H1 (cell line): ENCODE measurements at regions not wholly inside any gene's neighbourhood (a gene's known extent, or its start where the extent isn't known, plus 50 kb on each side); places are given as distances from the start of the nearest gene placed in this dataset.
A peak's percentile ranks its signal among the peaks of the same experiment; 100 is the strongest.
"Not testable (repeated sequence)": the region's sequence is repeated elsewhere in the genome, so short reads cannot be mapped to it uniquely, and the experiment has no call there.

Experiments used
- CTCF ChIA-PET: fragments of 300-600 bp; sonication (Branson Sonifier 250); formaldehyde crosslinking; loops from one replicate; lab custom pipeline; 2021; ENCODE audit not compliant: partially characterized antibody; lab: Charles Lee
- POLR2A ChIA-PET: fragments of 300-600 bp; sonication (Branson Sonifier 250); formaldehyde crosslinking; loops from one replicate; lab custom pipeline; 2021; ENCODE audit warnings: inconsistent platforms; ENCODE audit not compliant: partially characterized antibody; lab: Charles Lee
- DNase-seq, 2 experiments: peaks; one replicate each; pipeline versions ENCODE4 v3.0.0 to v3.0.0-alpha.2; 2010 to 2022; ENCODE audit warnings: low spot score in 2 of 2, low read depth in 1 of 2, mixed read lengths in 1 of 2
- FAIRE-seq: peaks from 2 replicates; lab custom pipeline; 2011; peaks lifted over from hg19 to GRCh38; lab: Jason Lieb, UNC
- H2AFZ ChIP-seq: 2 replicates; pipeline ENCODE4 v1.8.1; 2012; ENCODE audit warnings: low read length, inconsistent platforms
- H2AK5ac ChIP-seq: 2 replicates; pipeline ENCODE4 v1.6.1; 2013; ENCODE audit warnings: low read depth, low read length
- H2BK120ac ChIP-seq: replicated peaks from 2 replicates; pipeline ENCODE3; 2013; ENCODE audit warnings: low read depth, low read length, inconsistent platforms
- H2BK12ac ChIP-seq: 2 replicates; pipeline ENCODE4 v1.6.1; 2013; ENCODE audit warnings: low read depth, low read length
- H2BK15ac ChIP-seq: 2 replicates; pipeline ENCODE4 v1.6.1; 2013; ENCODE audit warnings: low read length
- H2BK20ac ChIP-seq: 2 replicates; pipeline ENCODE4 v1.6.1; 2013; ENCODE audit warnings: low read length
- H2BK5ac ChIP-seq: 2 replicates; pipeline ENCODE4 v1.6.1; 2013; ENCODE audit warnings: low read depth, low read length
- H3K14ac ChIP-seq: 2 replicates; pipeline ENCODE4 v1.6.1; 2013; ENCODE audit warnings: inconsistent platforms; ENCODE audit not compliant: insufficient read length
- H3K18ac ChIP-seq: 2 replicates; pipeline ENCODE4 v1.6.1; 2013; ENCODE audit warnings: low read length; ENCODE audit errors: extremely low read depth
- H3K23ac ChIP-seq: 2 replicates; pipeline ENCODE4 v1.6.1; 2013; ENCODE audit warnings: inconsistent platforms; ENCODE audit not compliant: insufficient read length
- H3K23me2 ChIP-seq: 2 replicates; pipeline ENCODE4 v1.6.1; 2013; ENCODE audit warnings: low read depth, low read length
- H3K27ac ChIP-seq: 2 replicates; pipeline ENCODE4 v1.6.1; 2011; ENCODE audit warnings: low read depth, low read length, inconsistent platforms
- H3K27me3 ChIP-seq, 4 experiments: replicated peaks in 1 of 4; 1 replicate in 1 of 4; 2 replicates in 3 of 4; pipeline versions ENCODE4 v1.6.1 to v1.8.1; 2011 to 2013; ENCODE audit warnings: low read length in 3 of 4, mild to moderate bottlenecking in 3 of 4, inconsistent platforms in 2 of 4, mixed read lengths in 2 of 4, moderate library complexity in 1 of 4; ENCODE audit not compliant: control insufficient read depth in 3 of 4, insufficient read depth in 3 of 4; ENCODE audit errors: extremely low read depth in 1 of 4
- H3K36me3 ChIP-seq, 4 experiments: 2 replicates each; pipeline versions ENCODE4 v1.6.1 to v1.8.1; 2011 to 2013; ENCODE audit warnings: mild to moderate bottlenecking in 4 of 4, low read length in 3 of 4, moderate library complexity in 2 of 4, control low read depth in 1 of 4, inconsistent platforms in 1 of 4; ENCODE audit not compliant: insufficient read depth in 4 of 4, control insufficient read depth in 2 of 4
- H3K4ac ChIP-seq: replicated peaks from 2 replicates; pipeline ENCODE3; 2013; ENCODE audit warnings: low read length, low read depth, mixed read lengths, inconsistent platforms; ENCODE audit not compliant: insufficient read length
- H3K4me1 ChIP-seq, 4 experiments: replicated peaks in 1 of 4; 1 replicate in 1 of 4; 2 replicates in 3 of 4; pipeline versions ENCODE4 v1.6.1 to v1.8.1; 2011 to 2013; ENCODE audit warnings: low read length in 3 of 4, inconsistent platforms in 2 of 4, mixed read lengths in 1 of 4; ENCODE audit not compliant: insufficient read depth in 4 of 4, control insufficient read depth in 3 of 4
- H3K4me2 ChIP-seq, 2 experiments: 2 replicates each; pipeline versions ENCODE4 v1.6.1 to v1.8.1; 2011 to 2013; ENCODE audit warnings: low read depth in 2 of 2, low read length in 2 of 2, control low read depth in 1 of 2, inconsistent platforms in 1 of 2, mild to moderate bottlenecking in 1 of 2; ENCODE audit not compliant: insufficient read depth in 1 of 2
- H3K4me3 ChIP-seq, 4 experiments: fragments of 200-600, 300-600 bp in 1 of 4; sonication (generic), shearing (Covaris generic), sonication (Bioruptor Twin) in 1 of 4; 2 replicates each; pipeline versions ENCODE4 v1.5.1 to v1.8.1; 2011 to 2016; ENCODE audit warnings: low read length in 4 of 4, low read depth in 3 of 4, control low read depth in 2 of 4, inconsistent platforms in 2 of 4, mild to moderate bottlenecking in 2 of 4, mixed read lengths in 1 of 4, moderate library complexity in 1 of 4; ENCODE audit not compliant: insufficient read depth in 2 of 4; ENCODE audit errors: extremely low read depth in 1 of 4
- H3K56ac ChIP-seq: replicated peaks from 2 replicates; pipeline ENCODE3; 2013; ENCODE audit warnings: low read depth, mild to moderate bottlenecking, mixed read lengths, low read length, inconsistent platforms; ENCODE audit not compliant: insufficient read length
- H3K79me1 ChIP-seq: 2 replicates; pipeline ENCODE4 v1.6.1; 2013; ENCODE audit warnings: low read depth, low read length, control low read depth
- H3K79me2 ChIP-seq, 2 experiments: 2 replicates each; pipeline versions ENCODE4 v1.6.1 to v1.8.1; 2012 to 2013; ENCODE audit warnings: low read length in 2 of 2, mild to moderate bottlenecking in 2 of 2, inconsistent platforms in 1 of 2; ENCODE audit not compliant: insufficient read depth in 2 of 2, control insufficient read depth in 1 of 2
- H3K9ac ChIP-seq, 4 experiments: replicated peaks in 1 of 4; 1 replicate in 1 of 4; 2 replicates in 3 of 4; pipeline versions ENCODE4 v1.6.1 to v1.8.1; 2011 to 2013; ENCODE audit warnings: low read depth in 3 of 4, low read length in 3 of 4, control low read depth in 2 of 4, mild to moderate bottlenecking in 2 of 4, moderate library complexity in 2 of 4, inconsistent platforms in 1 of 4; ENCODE audit errors: extremely low read depth in 1 of 4
- H3K9me3 ChIP-seq, 2 experiments: 2 replicates each; pipeline versions ENCODE4 v1.6.1 to v1.8.1; 2012 to 2013; ENCODE audit warnings: mild to moderate bottlenecking in 2 of 2, moderate library complexity in 2 of 2, control low read depth in 1 of 2, inconsistent platforms in 1 of 2, low read depth in 1 of 2, low read length in 1 of 2, mixed read lengths in 1 of 2; ENCODE audit not compliant: insufficient read depth in 2 of 2
- H4K20me1 ChIP-seq, 2 experiments: replicated peaks in 1 of 2; 2 replicates each; pipeline versions ENCODE3 to v1.8.1; 2011 to 2013; ENCODE audit warnings: inconsistent platforms in 2 of 2, low read length in 2 of 2, mild to moderate bottlenecking in 1 of 2; ENCODE audit not compliant: insufficient read depth in 2 of 2, control insufficient read depth in 1 of 2
- H4K5ac ChIP-seq: 2 replicates; pipeline ENCODE4 v1.6.1; 2013; ENCODE audit warnings: low read length, low read depth, mixed read lengths, inconsistent platforms; ENCODE audit not compliant: insufficient read length
- H4K8ac ChIP-seq: 2 replicates; pipeline ENCODE4 v1.8.0; 2013; ENCODE audit warnings: mild to moderate bottlenecking, moderate library complexity, low read length, inconsistent platforms; ENCODE audit not compliant: insufficient read depth; ENCODE audit errors: extremely low read depth
- H4K91ac ChIP-seq: replicated peaks from 2 replicates; pipeline ENCODE3; 2013; ENCODE audit warnings: low read length, mixed read lengths, inconsistent platforms; ENCODE audit not compliant: insufficient read length
- POLR2A ChIP-seq, 2 experiments: IDR thresholded peaks; 1 replicate in 1 of 2; 2 replicates in 1 of 2; pipeline ENCODE4 v1.6.1; 2011; ENCODE audit warnings: low read depth in 2 of 2, low read length in 2 of 2, mild to moderate bottlenecking in 2 of 2; ENCODE audit errors: control extremely low read depth in 1 of 2
- POLR2AphosphoS5 ChIP-seq: IDR thresholded peaks from 2 replicates; pipeline ENCODE4 v1.6.1; 2011; ENCODE audit warnings: low read depth, low read length
- TAF1 ChIP-seq: IDR thresholded peaks from 2 replicates; pipeline ENCODE4 v1.6.1; 2011; ENCODE audit warnings: mild to moderate bottlenecking, low read depth, low read length
- WGBS, 2 experiments: shearing (Covaris generic) in 1 of 2; methylation state at CpG; one replicate each; pipeline versions ENCODE4 v1.1.6 to v1.1.7; 2013 to 2015; ENCODE audit warnings: low lambda C conversion rate in 2 of 2, mixed read lengths in 2 of 2, inconsistent platforms in 1 of 2, low coverage in 1 of 2, missing lambda C conversion rate in 1 of 2; ENCODE audit not compliant: insufficient replicate concordance in 2 of 2, insufficient coverage in 1 of 2, insufficient read length in 1 of 2; ENCODE audit errors: extremely low coverage in 1 of 2, missing lambda C conversion rate in 1 of 2; 5-methylcytosine and 5-hydroxymethylcytosine counted together

DNA sequence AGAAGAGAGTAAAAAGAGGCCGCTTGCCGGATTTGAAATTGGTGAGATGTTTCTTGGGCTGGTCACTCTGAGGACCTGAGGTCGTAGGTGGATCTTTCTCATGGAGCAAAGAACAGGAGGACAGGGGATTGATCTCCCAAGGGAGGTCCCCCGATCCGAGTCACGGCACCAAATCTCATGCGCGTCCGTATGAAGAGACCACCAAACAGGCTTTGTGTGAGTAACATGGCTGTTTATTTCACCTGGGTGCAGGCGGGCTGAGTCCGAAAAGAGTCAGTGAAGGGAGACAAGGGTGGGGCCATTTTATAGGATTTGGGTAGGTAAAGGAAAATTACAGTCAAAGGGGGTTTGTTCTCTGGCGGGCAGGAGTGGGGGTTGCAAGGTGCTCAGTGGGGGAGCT is 803.6 kb upstream of the ID2 start:
- H2AK5ac ChIP-seq, H3K14ac ChIP-seq, CTCF ChIA-PET: not testable (repeated sequence)

More for the DNA sequence above, 803.6 kb upstream of the ID2 start:
- TF ChIP-seq POLR2AphosphoS5 (0 out of 2 replicates have a peak, but pooled peaks have one; percentile 15), TAF1 (peak; percentile 41; the same call in 1 of the 2 replicates), POLR2A (IDR thresholded peaks at IDR 0.05; ENCODE audit: control extremely low read depth in 1 of 2, low read depth in 2 of 2, low read length in 2 of 2) (peak in 1 of 2 experiments; percentile 62; a peak in 1 of 3 replicates)
- H3K18ac ChIP-seq, H2BK15ac ChIP-seq, H4K20me1 ChIP-seq, H3K9me3 ChIP-seq, H3K27me3 ChIP-seq, H2BK120ac ChIP-seq, H4K5ac ChIP-seq, H4K91ac ChIP-seq, H2BK20ac ChIP-seq, H3K23me2 ChIP-seq, H2BK12ac ChIP-seq, H3K4ac ChIP-seq, H3K23ac ChIP-seq, H3K56ac ChIP-seq, FAIRE-seq, H4K8ac ChIP-seq, H2AFZ ChIP-seq: not testable (repeated sequence)
- H3K79me1 ChIP-seq, result peaks cover 14% of the 10 kb centered on the region
- peaks cover 3 to 24% (median 11%) of the 10 kb centered on the region in 4 experiments for H3K4me1 ChIP-seq
- POLR2A ChIA-PET, result interaction anchor here (0.8 to 6.1 kb wide), 16 partner anchors 9 to 804 kb away, joined by 3 to 106 read pairs (median 4); partner anchors contain the start of gene ID2
- peaks cover 0 to 32% (median 9%) of the 10 kb centered on the region in 4 experiments; a peak in 4 of 8 replicates for H3K36me3 ChIP-seq
- peak overlapping the region; percentile 78; the same call in 1 of the 2 replicates for H2BK5ac ChIP-seq
- peak overlapping the region; percentile 70; the same call in 1 of the 2 replicates for H3K27ac ChIP-seq
- peak overlapping the region; percentile 21 to 100; a peak in 3 of 4 replicates for H3K4me2 ChIP-seq
- WGBS, 2 experiments, result 19% methylated on average over 9 of the region's 12 CpGs; no CpG with 5 or more reads in 1 of the 2 experiments
- peak in 1 of 2 experiments; percentile 52 for DNase-seq
- peaks cover 31 to 40% of the 10 kb centered on the region in 2 experiments for H3K79me2 ChIP-seq
- peak overlapping the region in 2 of 4 experiments; percentile 40 to 43; a peak in 3 of 7 replicates for H3K9ac ChIP-seq
- H3K4me3 ChIP-seq, result peak overlapping the region in 3 of 4 experiments; percentile 3 to 53 (median 52); a peak in 4 of 8 replicates
